ENCODE measurements at regions not wholly inside any gene's neighbourhood (a gene's known extent, or its start where the extent isn't known, plus 50 kb on each side); places are given as distances from the start of the nearest gene placed in this dataset.

- H3K36me3 ChIP-seq = no peaks in the 10 kb centered on the region
- no peak for TF ChIP-seq POLR2A (IDR thresholded peaks at IDR 0.05)
- no peak for TF ChIP-seq CTCF (IDR thresholded peaks at IDR 0.05)
These were observed 244.8 kb upstream of the DMRT1 start for GRCh38 chr9:596703-597102.

GRCh38 chr9:600006-600405 is 241.5 kb upstream of the DMRT1 start:
- Histone ChIP-seq H3K4me1 (peaks cover 0 to 6% (median 0%) of the 10 kb centered on the region in 4 donors), H3K36me3 (no peaks in the 10 kb centered on the region), H3K4me3 (no peak overlapping the region), H3K9me3 (no peaks in the 10 kb centered on the region), H3K27ac (no peak overlapping the region), H3K27me3 (no peaks in the 10 kb centered on the region)
- TF ChIP-seq CTCF (IDR thresholded peaks at IDR 0.05) (no peak), POLR2A (IDR thresholded peaks at IDR 0.05) (no peak)
- DNase-seq = no peak

More at GRCh38 chr9:596703-597102, 244.8 kb upstream of the DMRT1 start:
- Histone ChIP-seq H3K4me3 (no peak overlapping the region), H3K4me1 (no peaks in the 10 kb centered on the region), H3K27ac (no peak overlapping the region), H3K9me3 (no peaks in the 10 kb centered on the region), H3K27me3 (no peaks in the 10 kb centered on the region)
- DNase-seq = no peak

GRCh38 chr9:602716-603115 is 238.8 kb upstream of the DMRT1 start:
- Histone ChIP-seq H3K4me1 (peaks cover 0 to 6% (median 0%) of the 10 kb centered on the region in 4 donors), H3K9me3 (no peaks in the 10 kb centered on the region), H3K36me3 (no peaks in the 10 kb centered on the region), H3K27ac (peak overlapping the region in 2 of 4 donors; percentile 19 to 27), H3K4me3 (no peak overlapping the region), H3K27me3 (no peaks in the 10 kb centered on the region)
- DNase-seq = no peak
- TF ChIP-seq POLR2A (IDR thresholded peaks at IDR 0.05) (no peak), CTCF (IDR thresholded peaks at IDR 0.05) (no peak)

- Histone ChIP-seq H3K4me1 (peaks cover 0 to 6% (median 0%) of the 10 kb centered on the region in 4 donors), H3K4me3 (no peak overlapping the region), H3K27me3 (no peaks in the 10 kb centered on the region), H3K27ac (peak overlapping the region in 2 of 4 donors; percentile 19 to 27), H3K9me3 (no peaks in the 10 kb centered on the region), H3K36me3 (no peaks in the 10 kb centered on the region)
- no peak for DNase-seq
- TF ChIP-seq POLR2A (IDR thresholded peaks at IDR 0.05) (no peak), CTCF (IDR thresholded peaks at IDR 0.05) (no peak)
These were observed 238.4 kb upstream of the DMRT1 start for GRCh38 chr9:603126-603525.

- no peak for DNase-seq
- Histone ChIP-seq H3K4me3 (no peak overlapping the region), H3K9me3 (no peaks in the 10 kb centered on the region), H3K4me1 (peaks cover 0 to 8% (median 0%) of the 10 kb centered on the region in 4 donors), H3K27ac (no peak overlapping the region), H3K27me3 (no peaks in the 10 kb centered on the region), H3K36me3 (no peaks in the 10 kb centered on the region)
- TF ChIP-seq POLR2A (IDR thresholded peaks at IDR 0.05) (no peak), CTCF (IDR thresholded peaks at IDR 0.05) (no peak)
These were observed 234.1 kb upstream of the DMRT1 start for GRCh38 chr9:607417-607816.
